Activated CD8-positive, alpha-beta T cell treated with anti-CD3 and anti-CD28 coated beads for 36 hours (primary cell): ENCODE measurements at regions not wholly inside any gene's neighbourhood (a gene's known extent, or its start where the extent isn't known, plus 50 kb on each side); places are given as distances from the start of the nearest gene placed in this dataset.

Experiments
- ATAC-seq: fragments of 200-7000 bp; cut with Tn5 transposase; one replicate; pipeline ENCODE4 v1.10.0; 2021; ENCODE audit warnings: mild to moderate bottlenecking, moderate library complexity
- CTCF ChIA-PET: fragments of 350-600 bp; sonication (Branson Sonifier 250); formaldehyde crosslinking; loops from one replicate; lab custom pipeline; 2021; ENCODE audit warnings: antibody characterized with exemption; lab: Charles Lee
- POLR2A ChIA-PET: fragments of 350-600 bp; sonication (Branson Sonifier 250); formaldehyde crosslinking; loops from one replicate; lab custom pipeline; 2021; ENCODE audit warnings: antibody characterized with exemption; lab: Charles Lee
- DNase-seq: peaks from one replicate; pipeline ENCODE4 v3.0.0-alpha.2; 2020
- H3K27ac Mint-ChIP-seq: one replicate; pipeline ENCODE4 v1.8.0; 2021; ENCODE audit warnings: mild to moderate bottlenecking, mixed read lengths
- H3K27me3 Mint-ChIP-seq: one replicate; pipeline ENCODE4 v1.8.0; 2021; ENCODE audit warnings: mixed read lengths
- H3K36me3 Mint-ChIP-seq: one replicate; pipeline ENCODE4 v1.8.0; 2021; ENCODE audit warnings: low read depth, mixed read lengths
- H3K4me1 Mint-ChIP-seq: one replicate; pipeline ENCODE4 v1.8.0; 2021; ENCODE audit warnings: low read depth, mixed read lengths
- H3K4me3 Mint-ChIP-seq: one replicate; pipeline ENCODE4 v1.8.0; 2021; ENCODE audit warnings: mild to moderate bottlenecking, moderate library complexity, mixed read lengths
- H3K9me3 Mint-ChIP-seq: one replicate; pipeline ENCODE4 v1.8.0; 2021; ENCODE audit warnings: mixed read lengths
- CTCF ChIP-seq: fragments of 200-600 bp; IDR thresholded peaks from one replicate; pipeline ENCODE4 v1.8.0; 2022; ENCODE audit warnings: antibody characterized with exemption, mild to moderate bottlenecking
- intact Hi-C: fragments of 100-400 bp; cut with micrococcal nuclease; formaldehyde crosslinking; loops from one replicate; pipeline ENCODE4 v1.10.0; 2022

GRCh38 chr13:85321734-85322133, 477.5 kb downstream of the SLITRK6 start:
- H3K27me3 Mint-ChIP-seq, result no peaks in the 10 kb centered on the region
- no peak overlapping the region for H3K27ac Mint-ChIP-seq
- ChIA-PET POLR2A (no interaction called here), CTCF (no interaction called here)
- DNase-seq (no peak), ATAC-seq (no peak)
- TF ChIP-seq CTCF, result no peak
- H3K4me3 Mint-ChIP-seq, result no peak overlapping the region
- H3K4me1 Mint-ChIP-seq, result no peaks in the 10 kb centered on the region
- intact Hi-C loops, result no loop called here
- H3K9me3 Mint-ChIP-seq, result no peaks in the 10 kb centered on the region
- no peaks in the 10 kb centered on the region for H3K36me3 Mint-ChIP-seq

- H3K4me3 Mint-ChIP-seq, result no peak overlapping the region
- intact Hi-C loops, result no loop called here
- DNase-seq (no peak), ATAC-seq (no peak)
- no peaks in the 10 kb centered on the region for H3K27me3 Mint-ChIP-seq
- no peak for TF ChIP-seq CTCF
- H3K9me3 Mint-ChIP-seq, result no peaks in the 10 kb centered on the region
- no peaks in the 10 kb centered on the region for H3K36me3 Mint-ChIP-seq
- ChIA-PET POLR2A (no interaction called here), CTCF (no interaction called here)
- H3K27ac Mint-ChIP-seq, result no peak overlapping the region
- H3K4me1 Mint-ChIP-seq, result no peaks in the 10 kb centered on the region
Measured at GRCh38 chr13:85317781-85318180, 481.4 kb downstream of the SLITRK6 start.

GRCh38 chr13:85316506-85317025, 482.7 kb downstream of the SLITRK6 start:
- no peak for ATAC-seq

GRCh38 chr13:85314686-85315085, 484.5 kb downstream of the SLITRK6 start:
- H3K4me3 Mint-ChIP-seq, result no peak overlapping the region
- no peaks in the 10 kb centered on the region for H3K36me3 Mint-ChIP-seq

More at GRCh38 chr13:85316506-85317025, 482.7 kb downstream of the SLITRK6 start:
- no peaks in the 10 kb centered on the region for H3K36me3 Mint-ChIP-seq
- H3K4me3 Mint-ChIP-seq, result no peak overlapping the region
- ChIA-PET CTCF (no interaction called here), POLR2A (no interaction called here)
- TF ChIP-seq CTCF, result no peak
- H3K9me3 Mint-ChIP-seq, result no peaks in the 10 kb centered on the region
- DNase-seq, result no peak
- no peak overlapping the region for H3K27ac Mint-ChIP-seq
- H3K4me1 Mint-ChIP-seq, result no peaks in the 10 kb centered on the region
- no peaks in the 10 kb centered on the region for H3K27me3 Mint-ChIP-seq
- intact Hi-C loops, result no loop called here

More at GRCh38 chr13:85314686-85315085, 484.5 kb downstream of the SLITRK6 start:
- Mint-ChIP-seq H3K27me3 (no peaks in the 10 kb centered on the region), H3K27ac (no peak overlapping the region), H3K9me3 (no peaks in the 10 kb centered on the region), H3K4me1 (no peaks in the 10 kb centered on the region)
- no peak for TF ChIP-seq CTCF
- ChIA-PET CTCF (no interaction called here), POLR2A (no interaction called here)
- intact Hi-C loops, result no loop called here
- DNase-seq (no peak), ATAC-seq (no peak)
